Neural cell (in vitro differentiated cells): ENCODE measurements at regions not wholly inside any gene's neighbourhood (a gene's known extent, or its start where the extent isn't known, plus 50 kb on each side); places are given as distances from the start of the nearest gene placed in this dataset.

Experiments used
- H2AFZ ChIP-seq: fragments of 200-600, 300-800 bp; sonication (generic), shearing (Covaris generic); 2 replicates; pipeline ENCODE4 v1.6.0; 2014; ENCODE audit warnings: low read depth, mild to moderate bottlenecking, antibody characterized with exemption, low read length, moderate library complexity
- H3F3A ChIP-seq: fragments of 200-600 bp; shearing (Covaris generic); 2 replicates; pipeline ENCODE4 v1.6.1; 2016; ENCODE audit warnings: mild to moderate bottlenecking, moderate library complexity, mixed read lengths, antibody characterized with exemption, low read length; ENCODE audit not compliant: insufficient read depth, poor library complexity, severe bottlenecking
- H3K27ac ChIP-seq: fragments of 200-600, 300-800 bp; sonication (generic), shearing (Covaris generic); 2 replicates; pipeline ENCODE4 v1.5.1; 2014; ENCODE audit warnings: mild to moderate bottlenecking, low read length, moderate library complexity
- H3K27me3 ChIP-seq: fragments of 300-800, 200-600 bp; sonication (generic), shearing (Covaris generic); 2 replicates; pipeline ENCODE4 v1.6.0; 2014; ENCODE audit warnings: mild to moderate bottlenecking, low read depth, low read length, moderate library complexity; ENCODE audit not compliant: insufficient read depth
- H3K36me3 ChIP-seq: fragments of 300-800, 200-600 bp; sonication (generic), shearing (Covaris generic); 2 replicates; pipeline ENCODE4 v1.5.1; 2014; ENCODE audit warnings: mild to moderate bottlenecking, antibody characterized with exemption, low read length, moderate library complexity; ENCODE audit not compliant: insufficient read depth
- H3K4me2 ChIP-seq: fragments of 300-800, 200-600 bp; sonication (generic), shearing (Covaris generic); 2 replicates; pipeline ENCODE4 v1.6.0; 2014; ENCODE audit warnings: mild to moderate bottlenecking, low read length
- H3K4me3 ChIP-seq: fragments of 300-800, 200-600 bp; sonication (generic), shearing (Covaris generic); 2 replicates; pipeline ENCODE4 v1.5.1; 2014; ENCODE audit warnings: mild to moderate bottlenecking, low read length, moderate library complexity
- H3K79me2 ChIP-seq: fragments of 200-600 bp; shearing (Covaris generic); replicated peaks from 2 replicates; pipeline ENCODE4 v1.6.0; 2014; ENCODE audit warnings: mild to moderate bottlenecking, low read length, moderate library complexity; ENCODE audit not compliant: insufficient read depth
- H3K9ac ChIP-seq: fragments of 300-800, 200-600 bp; sonication (generic), shearing (Covaris generic); 2 replicates; pipeline ENCODE4 v1.6.1; 2016; ENCODE audit warnings: mild to moderate bottlenecking, low read length, mixed read lengths
- H3K9me2 ChIP-seq: fragments of 200-600 bp; shearing (Covaris generic); 2 replicates; pipeline ENCODE4 v1.6.1; 2016; ENCODE audit warnings: mild to moderate bottlenecking, low read length, mixed read lengths; ENCODE audit not compliant: insufficient read depth
- H3K9me3 ChIP-seq: fragments of 200-600, 300-800 bp; sonication (generic), shearing (Covaris generic); 2 replicates; pipeline ENCODE4 v1.6.1; 2016; ENCODE audit warnings: mild to moderate bottlenecking, mixed run types, low read length, moderate library complexity, mixed read lengths
- H4K20me1 ChIP-seq: fragments of 200-600 bp; shearing (Covaris generic); 2 replicates; pipeline ENCODE4 v1.6.1; 2016; ENCODE audit warnings: mild to moderate bottlenecking, mixed run types; ENCODE audit not compliant: insufficient read depth
- CTCF ChIP-seq: fragments of 450-650 bp; IDR thresholded peaks from 2 replicates; pipeline ENCODE4 v1.5.1; 2014; ENCODE audit warnings: antibody characterized with exemption, mild to moderate bottlenecking, moderate library complexity; ENCODE audit not compliant: poor library complexity, severe bottlenecking
- EP300 ChIP-seq: fragments of 450-650 bp; conservative IDR thresholded peaks from 2 replicates; pipeline ENCODE4 v1.6.1; 2014; ENCODE audit warnings: antibody characterized with exemption, mild to moderate bottlenecking, moderate library complexity; ENCODE audit not compliant: poor library complexity, severe bottlenecking
- EZH2 ChIP-seq: fragments of 200-600, 300-800 bp; shearing (Covaris generic), sonication (generic); IDR thresholded peaks from 2 replicates; pipeline ENCODE4 v1.6.1; 2014; ENCODE audit warnings: antibody characterized with exemption, low read length, borderline replicate concordance, mild to moderate bottlenecking; ENCODE audit not compliant: insufficient read depth, poor library complexity, severe bottlenecking
- MXI1 ChIP-seq: fragments of 450-650 bp; conservative IDR thresholded peaks from 2 replicates; pipeline ENCODE4 v1.6.1; 2014; ENCODE audit warnings: antibody characterized with exemption, mild to moderate bottlenecking; ENCODE audit not compliant: poor library complexity, severe bottlenecking
- POLR2AphosphoS5 ChIP-seq: IDR thresholded peaks from 2 replicates; pipeline ENCODE4 v1.6.1; 2012
- RAD21 ChIP-seq: fragments of 450-650 bp; conservative IDR thresholded peaks from 2 replicates; pipeline ENCODE4 v1.6.1; 2014; ENCODE audit warnings: antibody characterized with exemption, mild to moderate bottlenecking, moderate library complexity
- REST ChIP-seq: IDR thresholded peaks from 2 replicates; pipeline ENCODE4 v1.6.1; 2012; ENCODE audit warnings: borderline replicate concordance
- SMC3 ChIP-seq: fragments of 450-650 bp; conservative IDR thresholded peaks from 2 replicates; pipeline ENCODE4 v1.6.1; 2014; ENCODE audit warnings: antibody characterized with exemption, mild to moderate bottlenecking, moderate library complexity; ENCODE audit not compliant: poor library complexity
- TAF1 ChIP-seq: IDR thresholded peaks from 2 replicates; pipeline ENCODE4 v1.6.1; 2012; ENCODE audit warnings: low read depth

GRCh38 chr17:71084838-71085237 is 915.5 kb downstream of the KCNJ2 start:
- Histone ChIP-seq H3K36me3 (no peaks in the 10 kb centered on the region), H3K27me3 (no peaks in the 10 kb centered on the region), H3K9me2 (no peaks in the 10 kb centered on the region), H4K20me1 (no peaks in the 10 kb centered on the region), H3K79me2 (no peaks in the 10 kb centered on the region), H3K4me2 (no peak overlapping the region), H3K9ac (no peak overlapping the region), H3K27ac (no peak overlapping the region), H3F3A (no peaks in the 10 kb centered on the region), H3K9me3 (no peaks in the 10 kb centered on the region), H3K4me3 (no peak overlapping the region), H2AFZ (no peak overlapping the region)
- TF ChIP-seq SMC3 = no peak
- TF ChIP-seq REST = no peak
- TF ChIP-seq EP300 = no peak
- no peak for TF ChIP-seq CTCF
- no peak for TF ChIP-seq POLR2AphosphoS5
- TF ChIP-seq MXI1 = no peak
- no peak for TF ChIP-seq RAD21
- no peak for TF ChIP-seq TAF1
- no peak for TF ChIP-seq EZH2

GRCh38 chr17:71085238-71086033 is 916.1 kb downstream of the KCNJ2 start:
- H3K9ac ChIP-seq = no peak overlapping the region
- H3K4me3 ChIP-seq = no peak overlapping the region
- H3K79me2 ChIP-seq = no peaks in the 10 kb centered on the region
- H2AFZ ChIP-seq = no peak overlapping the region
- no peaks in the 10 kb centered on the region for H3K27me3 ChIP-seq
- H3F3A ChIP-seq = no peaks in the 10 kb centered on the region
- H3K27ac ChIP-seq = no peak overlapping the region
- no peak overlapping the region for H3K4me2 ChIP-seq
- H4K20me1 ChIP-seq = no peaks in the 10 kb centered on the region
- TF ChIP-seq POLR2AphosphoS5 (no peak), EP300 (no peak), RAD21 (no peak), EZH2 (no peak), REST (no peak)
- H3K9me2 ChIP-seq = no peaks in the 10 kb centered on the region
- H3K9me3 ChIP-seq = no peaks in the 10 kb centered on the region
- H3K36me3 ChIP-seq = no peaks in the 10 kb centered on the region
